Large intestine (tissue), 3 donors: ENCODE measurements at regions not wholly inside any gene's neighbourhood (a gene's known extent, or its start where the extent isn't known, plus 50 kb on each side); places are given as distances from the start of the nearest gene placed in this dataset.

ENCODE experiments used
- DNase-seq, 2 donors: peaks; one replicate each; pipeline versions ENCODE4 v3.0.0 to v3.0.0-alpha.2; 2013
- H3K27ac ChIP-seq: one replicate; pipeline ENCODE4 v1.5.1; 2013; ENCODE audit warnings: low read length
- H3K27me3 ChIP-seq: 2 replicates; pipeline ENCODE4 v1.6.1; 2013; ENCODE audit warnings: low read length; ENCODE audit not compliant: control insufficient read depth, insufficient read depth
- H3K36me3 ChIP-seq: 2 replicates; pipeline ENCODE4 v1.6.1; 2013; ENCODE audit warnings: low read length; ENCODE audit not compliant: control insufficient read depth, insufficient read depth
- H3K4me1 ChIP-seq: one replicate; pipeline ENCODE4 v1.6.1; 2013; ENCODE audit warnings: low read length; ENCODE audit not compliant: control insufficient read depth, insufficient read depth
- H3K4me3 ChIP-seq: one replicate; pipeline ENCODE4 v1.5.1; 2013; ENCODE audit warnings: low read length
- H3K9me3 ChIP-seq: one replicate; pipeline ENCODE4 v1.6.1; 2013; ENCODE audit warnings: mild to moderate bottlenecking, low read depth, low read length, moderate library complexity; ENCODE audit not compliant: control insufficient read depth
- WGBS: methylation state at CpG from one replicate; pipeline ENCODE4 v1.1.5; 2013; ENCODE audit warnings: low lambda C conversion rate; ENCODE audit not compliant: insufficient coverage; 5-methylcytosine and 5-hydroxymethylcytosine counted together

GRCh38 chr18:42289526-42289925, 334.5 kb downstream of the PIK3C3 start:
- Histone ChIP-seq H3K4me1 (no peaks in the 10 kb centered on the region), H3K27me3 (no peaks in the 10 kb centered on the region), H3K4me3 (no peak overlapping the region), H3K9me3 (no peaks in the 10 kb centered on the region), H3K27ac (no peak overlapping the region), H3K36me3 (no peaks in the 10 kb centered on the region)
- no peak for DNase-seq
- WGBS = 86% methylated on average over 2 of the region's 4 CpGs

- WGBS = 82% methylated on average over 2 of the region's 7 CpGs
- no peak for DNase-seq
- no peaks in the 10 kb centered on the region for H3K4me1 ChIP-seq
These were observed 335.6 kb downstream of the PIK3C3 start for GRCh38 chr18:42290318-42291307.

GRCh38 chr18:42292654-42293053, 337.6 kb downstream of the PIK3C3 start:
- no peak for DNase-seq
- H3K36me3 ChIP-seq = no peaks in the 10 kb centered on the region
- 94% methylated on average over 2 of the region's 2 CpGs for WGBS
- no peak overlapping the region for H3K27ac ChIP-seq
- H3K27me3 ChIP-seq = no peaks in the 10 kb centered on the region
- H3K9me3 ChIP-seq = no peaks in the 10 kb centered on the region
- no peak overlapping the region for H3K4me3 ChIP-seq
- peaks cover 5% of the 10 kb centered on the region for H3K4me1 ChIP-seq

More at GRCh38 chr18:42290318-42291307, 335.6 kb downstream of the PIK3C3 start:
- no peaks in the 10 kb centered on the region for H3K36me3 ChIP-seq
- H3K27me3 ChIP-seq = no peaks in the 10 kb centered on the region
- no peak overlapping the region for H3K27ac ChIP-seq
- H3K4me3 ChIP-seq = no peak overlapping the region
- H3K9me3 ChIP-seq = no peaks in the 10 kb centered on the region

GRCh38 chr18:42296192-42296591, 341.2 kb downstream of the PIK3C3 start:
- DNase-seq = no peak
- H3K27me3 ChIP-seq = no peaks in the 10 kb centered on the region
- H3K4me3 ChIP-seq = no peak overlapping the region
- no CpG with 5 or more reads among the region's 1 CpG for WGBS
- H3K36me3 ChIP-seq = no peaks in the 10 kb centered on the region
- H3K27ac ChIP-seq = no peak overlapping the region
- peaks cover 5% of the 10 kb centered on the region for H3K4me1 ChIP-seq
- no peaks in the 10 kb centered on the region for H3K9me3 ChIP-seq

GRCh38 chr18:42296723-42297122, 341.7 kb downstream of the PIK3C3 start:
- H3K9me3 ChIP-seq = no peaks in the 10 kb centered on the region
- H3K4me3 ChIP-seq = no peak overlapping the region
- no peaks in the 10 kb centered on the region for H3K27me3 ChIP-seq
- H3K36me3 ChIP-seq = no peaks in the 10 kb centered on the region
- H3K27ac ChIP-seq = no peak overlapping the region
- peaks cover 5% of the 10 kb centered on the region for H3K4me1 ChIP-seq
- no peak for DNase-seq

- peak; percentile 52 to 57 for DNase-seq
- H3K4me1 ChIP-seq = peaks cover 5% of the 10 kb centered on the region
These were observed 344.0 kb downstream of the PIK3C3 start for GRCh38 chr18:42298759-42299675.

GRCh38 chr18:42305869-42306593, 351.0 kb downstream of the PIK3C3 start:
- no CpG with 5 or more reads among the region's 3 CpGs for WGBS
- no peak for DNase-seq
- Histone ChIP-seq H3K27ac (no peak overlapping the region), H3K4me3 (no peak overlapping the region), H3K27me3 (no peaks in the 10 kb centered on the region), H3K9me3 (no peaks in the 10 kb centered on the region), H3K36me3 (no peaks in the 10 kb centered on the region), H3K4me1 (no peaks in the 10 kb centered on the region)

More at GRCh38 chr18:42298759-42299675, 344.0 kb downstream of the PIK3C3 start:
- Histone ChIP-seq H3K36me3 (no peaks in the 10 kb centered on the region), H3K27ac (no peak overlapping the region), H3K27me3 (no peaks in the 10 kb centered on the region), H3K4me3 (no peak overlapping the region), H3K9me3 (no peaks in the 10 kb centered on the region)
- WGBS = 100% methylated on average over 1 of the region's 15 CpGs

GRCh38 chr18:42306594-42306980, 351.6 kb downstream of the PIK3C3 start:
- DNase-seq = no peak
- Histone ChIP-seq H3K4me3 (no peak overlapping the region), H3K4me1 (no peaks in the 10 kb centered on the region), H3K9me3 (no peaks in the 10 kb centered on the region), H3K36me3 (no peaks in the 10 kb centered on the region), H3K27me3 (no peaks in the 10 kb centered on the region), H3K27ac (no peak overlapping the region)

- H3K9me3 ChIP-seq = no peaks in the 10 kb centered on the region
- no peak for DNase-seq
- no peaks in the 10 kb centered on the region for H3K36me3 ChIP-seq
- WGBS = 75% methylated on average over 1 of the region's 3 CpGs
- H3K4me1 ChIP-seq = no peaks in the 10 kb centered on the region
- no peak overlapping the region for H3K27ac ChIP-seq
- no peaks in the 10 kb centered on the region for H3K27me3 ChIP-seq
- H3K4me3 ChIP-seq = no peak overlapping the region
These were observed 355.9 kb downstream of the PIK3C3 start for GRCh38 chr18:42310956-42311355.

GRCh38 chr18:42326752-42327151, 371.7 kb downstream of the PIK3C3 start:
- no peak for DNase-seq
- H3K36me3 ChIP-seq = no peaks in the 10 kb centered on the region
- no peaks in the 10 kb centered on the region for H3K27me3 ChIP-seq
- no peaks in the 10 kb centered on the region for H3K9me3 ChIP-seq
- H3K4me1 ChIP-seq = no peaks in the 10 kb centered on the region
- H3K27ac ChIP-seq = no peak overlapping the region
- WGBS = no CpG with 5 or more reads among the region's 1 CpG
- H3K4me3 ChIP-seq = no peak overlapping the region
